HG03064 (cell line): ENCODE measurements at regions not wholly inside any gene's neighbourhood (a gene's known extent, or its start where the extent isn't known, plus 50 kb on each side); places are given as distances from the start of the nearest gene placed in this dataset.

Experiments
- ATAC-seq: cut with Tn5 transposase; IDR thresholded peaks from one replicate; pipeline ENCODE4 v1.9.1; 2021; ENCODE audit warnings: low read depth; ENCODE audit not compliant: unreplicated experiment

GRCh38 chr12:108066583-108067577, 62.2 kb upstream of the WSCD2 start:
- ATAC-seq: no peak

- no peak for ATAC-seq
These were observed 59.4 kb upstream of the WSCD2 start for GRCh38 chr12:108069651-108070165.

- no peak for ATAC-seq
These were observed 53.5 kb upstream of the WSCD2 start for GRCh38 chr12:108075561-108075960.

GRCh38 chr12:108076556-108076955, 52.5 kb upstream of the WSCD2 start:
- no peak for ATAC-seq

GRCh38 chr12:108078428-108078827, 50.7 kb upstream of the WSCD2 start:
- no peak for ATAC-seq
